Erythroblast (primary cell): ENCODE measurements at regions not wholly inside any gene's neighbourhood (a gene's known extent, or its start where the extent isn't known, plus 50 kb on each side); places are given as distances from the start of the nearest gene placed in this dataset.

ENCODE experiments used
- GATA1 ChIP-seq: IDR thresholded peaks from 2 replicates; pipeline ENCODE4 v1.6.1; 2011; ENCODE audit warnings: low read depth, mild to moderate bottlenecking, control low read depth, low read length, moderate library complexity
- POLR2A ChIP-seq: IDR thresholded peaks from 2 replicates; pipeline ENCODE4 v1.6.1; 2011; ENCODE audit warnings: mild to moderate bottlenecking, low read length

DNA sequence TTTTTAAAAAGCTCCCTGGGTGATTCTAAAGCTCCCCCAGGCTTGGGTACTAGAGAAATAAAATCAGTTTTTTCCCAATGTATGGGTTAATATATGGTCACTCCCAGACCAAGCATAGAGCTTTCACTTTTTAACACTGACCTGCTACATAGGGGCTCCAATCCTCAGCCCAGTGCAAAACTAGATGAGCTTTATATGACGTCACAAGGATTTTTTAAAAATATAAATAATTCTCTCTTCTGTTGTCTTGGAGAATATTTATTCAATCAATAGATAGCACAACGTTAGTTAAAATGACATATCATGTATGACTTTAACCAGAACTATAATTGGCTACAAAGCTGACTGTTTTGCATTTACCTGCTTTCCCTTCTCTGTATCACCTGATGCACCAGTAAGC lies 137.9 kb upstream of the TMCC3 start:
- TF ChIP-seq POLR2A (no peak), GATA1 (no peak)
